ENCODE measurements at regions not wholly inside any gene's neighbourhood (a gene's known extent, or its start where the extent isn't known, plus 50 kb on each side); places are given as distances from the start of the nearest gene placed in this dataset.

GRCh38 chr11:70616317-70616716 lies 218.0 kb downstream of the CTTN start:
- H3K9me3 Mint-ChIP-seq (ENCODE audit: low read depth, unreplicated experiment), result no peaks in the 10 kb centered on the region
- H3K4me3 Mint-ChIP-seq (ENCODE audit: low read depth, unreplicated experiment), result no peak overlapping the region
- no peaks in the 10 kb centered on the region for H3K4me1 Mint-ChIP-seq (ENCODE audit: low read depth, unreplicated experiment)
- CTCF ChIA-PET, result no interaction called here
- DNase-seq, result no peak
- H3K27ac Mint-ChIP-seq (ENCODE audit: unreplicated experiment), result no peak overlapping the region
- no peaks in the 10 kb centered on the region for H3K27me3 Mint-ChIP-seq (ENCODE audit: unreplicated experiment)
- BruUV-seq (replicated peaks), result no TSS peak
- TF ChIP-seq CTCF (IDR thresholded peaks at IDR 0.05; ENCODE audit: unreplicated experiment), result no peak
- H3K36me3 Mint-ChIP-seq (ENCODE audit: insufficient read depth, unreplicated experiment), result peaks cover 5% of the 10 kb centered on the region
- intact Hi-C loops (cut with micrococcal nuclease; ENCODE audit: unreplicated experiment), result no loop called here

GRCh38 chr11:70616938-70617654 lies 218.8 kb downstream of the CTTN start:
- Mint-ChIP-seq H3K9me3 (ENCODE audit: low read depth, unreplicated experiment) (no peaks in the 10 kb centered on the region), H3K36me3 (ENCODE audit: insufficient read depth, unreplicated experiment) (peaks cover 2% of the 10 kb centered on the region), H3K27me3 (ENCODE audit: unreplicated experiment) (no peaks in the 10 kb centered on the region), H3K27ac (ENCODE audit: unreplicated experiment) (no peak overlapping the region), H3K4me3 (ENCODE audit: low read depth, unreplicated experiment) (no peak overlapping the region), H3K4me1 (ENCODE audit: low read depth, unreplicated experiment) (no peaks in the 10 kb centered on the region)
- CTCF ChIA-PET, result no interaction called here
- no peak for TF ChIP-seq CTCF (IDR thresholded peaks at IDR 0.05; ENCODE audit: unreplicated experiment)
- intact Hi-C loops (cut with micrococcal nuclease; ENCODE audit: unreplicated experiment), result no loop called here
- BruUV-seq (replicated peaks), result no TSS peak
- DNase-seq, result no peak

GRCh38 chr11:70618431-70619101 lies 220.2 kb downstream of the CTTN start:
- Mint-ChIP-seq H3K9me3 (ENCODE audit: low read depth, unreplicated experiment) (no peaks in the 10 kb centered on the region), H3K36me3 (ENCODE audit: insufficient read depth, unreplicated experiment) (peaks cover 7% of the 10 kb centered on the region), H3K27ac (ENCODE audit: unreplicated experiment) (no peak overlapping the region), H3K27me3 (ENCODE audit: unreplicated experiment) (no peaks in the 10 kb centered on the region), H3K4me3 (ENCODE audit: low read depth, unreplicated experiment) (no peak overlapping the region), H3K4me1 (ENCODE audit: low read depth, unreplicated experiment) (no peaks in the 10 kb centered on the region)
- intact Hi-C loops (cut with micrococcal nuclease; ENCODE audit: unreplicated experiment), result no loop called here
- no peak for DNase-seq
- BruUV-seq (replicated peaks), result no TSS peak
- CTCF ChIA-PET, result no interaction called here
- TF ChIP-seq CTCF (IDR thresholded peaks at IDR 0.05; ENCODE audit: unreplicated experiment), result no peak

GRCh38 chr11:70619591-70619990 lies 221.3 kb downstream of the CTTN start:
- Mint-ChIP-seq H3K27ac (ENCODE audit: unreplicated experiment) (no peak overlapping the region), H3K9me3 (ENCODE audit: low read depth, unreplicated experiment) (no peaks in the 10 kb centered on the region), H3K27me3 (ENCODE audit: unreplicated experiment) (no peaks in the 10 kb centered on the region), H3K36me3 (ENCODE audit: insufficient read depth, unreplicated experiment) (peaks cover 7% of the 10 kb centered on the region), H3K4me3 (ENCODE audit: low read depth, unreplicated experiment) (no peak overlapping the region), H3K4me1 (ENCODE audit: low read depth, unreplicated experiment) (no peaks in the 10 kb centered on the region)
- DNase-seq, result no peak
- no peak for TF ChIP-seq CTCF (IDR thresholded peaks at IDR 0.05; ENCODE audit: unreplicated experiment)
- CTCF ChIA-PET, result no interaction called here
- intact Hi-C loops (cut with micrococcal nuclease; ENCODE audit: unreplicated experiment), result no loop called here
- no TSS peak for BruUV-seq (replicated peaks)

All from Calu3 (cell line).